ENCODE measurements at regions not wholly inside any gene's neighbourhood (a gene's known extent, or its start where the extent isn't known, plus 50 kb on each side); places are given as distances from the start of the nearest gene placed in this dataset.

DNA sequence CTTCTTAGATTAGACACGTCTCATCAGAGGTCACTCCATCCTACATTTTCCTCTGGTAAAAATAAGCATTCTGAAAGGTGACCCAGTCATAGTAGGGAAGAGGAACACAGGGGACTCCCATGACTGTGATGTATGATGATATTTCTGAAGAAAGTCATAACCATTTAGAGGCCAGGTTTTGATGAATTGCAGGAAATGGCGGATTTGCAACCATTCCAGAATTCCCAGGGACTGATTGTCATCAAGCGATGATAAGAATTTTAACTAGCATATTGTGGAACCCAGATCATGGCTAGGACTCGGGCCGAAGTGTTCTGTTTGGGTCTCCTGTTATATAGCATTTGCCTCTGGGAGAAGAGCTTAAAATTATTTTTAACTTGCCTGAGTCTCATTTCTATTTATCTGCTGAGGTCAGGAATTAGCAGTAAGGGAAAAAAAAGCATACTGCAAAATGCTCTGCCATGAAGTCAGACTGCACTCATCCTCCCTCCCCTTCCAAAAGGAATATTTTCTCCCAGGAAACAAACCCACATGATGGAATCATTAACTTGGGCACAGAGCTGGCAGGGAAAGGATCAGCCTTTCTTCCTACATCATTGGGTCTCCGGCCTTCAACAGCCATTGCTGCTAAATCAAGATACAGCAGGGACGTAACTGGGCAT is 286.7 kb downstream of the HLX start:
- TF ChIP-seq ZC3H10 (CRISPR knock-in tag; IDR thresholded peaks at IDR 0.05) = peak; percentile 85
- TF ChIP-seq, protein P1, sequence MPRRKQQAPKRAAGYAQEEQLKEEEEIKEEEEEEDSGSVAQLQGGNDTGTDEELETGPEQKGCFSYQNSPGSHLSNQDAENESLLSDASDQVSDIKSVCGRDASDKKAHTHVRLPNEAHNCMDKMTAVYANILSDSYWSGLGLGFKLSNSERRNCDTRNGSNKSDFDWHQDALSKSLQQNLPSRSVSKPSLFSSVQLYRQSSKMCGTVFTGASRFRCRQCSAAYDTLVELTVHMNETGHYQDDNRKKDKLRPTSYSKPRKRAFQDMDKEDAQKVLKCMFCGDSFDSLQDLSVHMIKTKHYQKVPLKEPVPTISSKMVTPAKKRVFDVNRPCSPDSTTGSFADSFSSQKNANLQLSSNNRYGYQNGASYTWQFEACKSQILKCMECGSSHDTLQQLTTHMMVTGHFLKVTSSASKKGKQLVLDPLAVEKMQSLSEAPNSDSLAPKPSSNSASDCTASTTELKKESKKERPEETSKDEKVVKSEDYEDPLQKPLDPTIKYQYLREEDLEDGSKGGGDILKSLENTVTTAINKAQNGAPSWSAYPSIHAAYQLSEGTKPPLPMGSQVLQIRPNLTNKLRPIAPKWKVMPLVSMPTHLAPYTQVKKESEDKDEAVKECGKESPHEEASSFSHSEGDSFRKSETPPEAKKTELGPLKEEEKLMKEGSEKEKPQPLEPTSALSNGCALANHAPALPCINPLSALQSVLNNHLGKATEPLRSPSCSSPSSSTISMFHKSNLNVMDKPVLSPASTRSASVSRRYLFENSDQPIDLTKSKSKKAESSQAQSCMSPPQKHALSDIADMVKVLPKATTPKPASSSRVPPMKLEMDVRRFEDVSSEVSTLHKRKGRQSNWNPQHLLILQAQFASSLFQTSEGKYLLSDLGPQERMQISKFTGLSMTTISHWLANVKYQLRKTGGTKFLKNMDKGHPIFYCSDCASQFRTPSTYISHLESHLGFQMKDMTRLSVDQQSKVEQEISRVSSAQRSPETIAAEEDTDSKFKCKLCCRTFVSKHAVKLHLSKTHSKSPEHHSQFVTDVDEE (CRISPR knock-in tag; IDR thresholded peaks at IDR 0.05) = no peak
- no peak for TF ChIP-seq ESRRG (CRISPR knock-in tag; IDR thresholded peaks at IDR 0.05)
- TF ChIP-seq TOX (CRISPR knock-in tag; IDR thresholded peaks at IDR 0.05; ENCODE audit: borderline replicate concordance) = peak; percentile 87
- TF ChIP-seq, protein P2, sequence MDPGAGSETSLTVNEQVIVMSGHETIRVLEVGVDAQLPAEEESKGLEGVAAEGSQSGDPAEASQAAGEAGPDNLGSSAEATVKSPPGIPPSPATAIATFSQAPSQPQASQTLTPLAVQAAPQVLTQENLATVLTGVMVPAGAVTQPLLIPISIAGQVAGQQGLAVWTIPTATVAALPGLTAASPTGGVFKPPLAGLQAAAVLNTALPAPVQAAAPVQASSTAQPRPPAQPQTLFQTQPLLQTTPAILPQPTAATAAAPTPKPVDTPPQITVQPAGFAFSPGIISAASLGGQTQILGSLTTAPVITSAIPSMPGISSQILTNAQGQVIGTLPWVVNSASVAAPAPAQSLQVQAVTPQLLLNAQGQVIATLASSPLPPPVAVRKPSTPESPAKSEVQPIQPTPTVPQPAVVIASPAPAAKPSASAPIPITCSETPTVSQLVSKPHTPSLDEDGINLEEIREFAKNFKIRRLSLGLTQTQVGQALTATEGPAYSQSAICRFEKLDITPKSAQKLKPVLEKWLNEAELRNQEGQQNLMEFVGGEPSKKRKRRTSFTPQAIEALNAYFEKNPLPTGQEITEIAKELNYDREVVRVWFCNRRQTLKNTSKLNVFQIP (CRISPR knock-in tag; IDR thresholded peaks at IDR 0.05; ENCODE audit: borderline replicate concordance, low read depth) = peak; percentile 30; the same call in 1 of the 2 replicates
- TF ChIP-seq TCF4 (CRISPR knock-in tag; IDR thresholded peaks at IDR 0.05; ENCODE audit: borderline replicate concordance) = no peak
- peak; percentile 53; the same call in 1 of the 2 replicates for TF ChIP-seq RARB (CRISPR knock-in tag; IDR thresholded peaks at IDR 0.05)
- peak; percentile 76 for ATAC-seq

DNA sequence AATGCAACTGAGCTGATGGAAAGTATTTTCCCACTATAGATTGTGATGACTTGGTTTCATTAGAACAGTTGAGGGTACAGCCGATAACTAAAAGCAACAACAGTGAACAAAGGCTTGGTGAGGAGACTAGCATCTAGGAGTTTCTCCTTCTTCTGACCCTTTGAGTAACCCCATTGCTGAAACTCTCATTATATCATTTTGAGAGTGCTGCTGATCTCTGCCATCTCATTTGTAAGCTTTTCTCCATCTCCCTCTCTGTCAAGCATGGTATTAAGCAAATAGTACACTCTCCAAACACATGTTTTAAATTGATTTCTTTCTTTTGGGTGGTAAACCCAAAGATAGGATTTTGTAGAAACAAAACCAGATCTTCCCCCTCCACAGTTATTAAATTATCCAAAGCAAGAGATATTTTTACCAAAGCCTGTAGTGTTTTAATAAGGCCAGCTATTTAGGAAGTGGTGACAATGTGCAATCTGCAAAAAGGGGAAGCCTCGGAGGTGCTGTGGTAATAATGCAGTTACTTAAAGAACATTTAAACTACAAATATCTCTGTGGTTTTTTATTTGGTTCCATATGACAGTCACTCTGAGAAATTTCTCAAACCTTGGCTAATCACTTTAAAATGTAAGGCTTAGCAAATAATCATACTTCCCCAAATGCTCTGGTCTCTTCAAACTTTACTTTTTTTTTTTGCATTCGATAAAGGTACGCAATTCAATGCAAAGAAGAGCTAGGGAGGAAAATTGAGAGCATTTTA is 287.5 kb downstream of the HLX start:
- peak; percentile 22 for ATAC-seq
- no peak for TF ChIP-seq TOX (CRISPR knock-in tag; IDR thresholded peaks at IDR 0.05; ENCODE audit: borderline replicate concordance)
- TF ChIP-seq RARB (CRISPR knock-in tag; IDR thresholded peaks at IDR 0.05) = no peak
- no peak for TF ChIP-seq SNAI2 (CRISPR knock-in tag; IDR thresholded peaks at IDR 0.05)
- no peak for TF ChIP-seq GLIS3 (CRISPR knock-in tag; IDR thresholded peaks at IDR 0.05)
- TF ChIP-seq ZFP3 (CRISPR knock-in tag; IDR thresholded peaks at IDR 0.05) = no peak
- TF ChIP-seq, protein P3, sequence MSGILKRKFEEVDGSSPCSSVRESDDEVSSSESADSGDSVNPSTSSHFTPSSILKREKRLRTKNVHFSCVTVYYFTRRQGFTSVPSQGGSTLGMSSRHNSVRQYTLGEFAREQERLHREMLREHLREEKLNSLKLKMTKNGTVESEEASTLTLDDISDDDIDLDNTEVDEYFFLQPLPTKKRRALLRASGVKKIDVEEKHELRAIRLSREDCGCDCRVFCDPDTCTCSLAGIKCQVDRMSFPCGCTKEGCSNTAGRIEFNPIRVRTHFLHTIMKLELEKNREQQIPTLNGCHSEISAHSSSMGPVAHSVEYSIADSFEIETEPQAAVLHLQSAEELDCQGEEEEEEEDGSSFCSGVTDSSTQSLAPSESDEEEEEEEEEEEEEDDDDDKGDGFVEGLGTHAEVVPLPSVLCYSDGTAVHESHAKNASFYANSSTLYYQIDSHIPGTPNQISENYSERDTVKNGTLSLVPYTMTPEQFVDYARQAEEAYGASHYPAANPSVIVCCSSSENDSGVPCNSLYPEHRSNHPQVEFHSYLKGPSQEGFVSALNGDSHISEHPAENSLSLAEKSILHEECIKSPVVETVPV (CRISPR knock-in tag; IDR thresholded peaks at IDR 0.05) = no peak
- TF ChIP-seq ZNF70 (CRISPR knock-in tag; IDR thresholded peaks at IDR 0.05) = no peak
- TF ChIP-seq PPARA (CRISPR knock-in tag; IDR thresholded peaks at IDR 0.05; ENCODE audit: borderline replicate concordance) = no peak
- TF ChIP-seq, protein P2 (CRISPR knock-in tag; IDR thresholded peaks at IDR 0.05; ENCODE audit: borderline replicate concordance, low read depth) = no peak
- TF ChIP-seq ISL1 (CRISPR knock-in tag; IDR thresholded peaks at IDR 0.05) = no peak
- TF ChIP-seq, protein P1 (CRISPR knock-in tag; IDR thresholded peaks at IDR 0.05) = no peak
- TF ChIP-seq ZNF565 (CRISPR knock-in tag; conservative IDR thresholded peaks at IDR 0.05; ENCODE audit: low read depth) = no peak

DNA sequence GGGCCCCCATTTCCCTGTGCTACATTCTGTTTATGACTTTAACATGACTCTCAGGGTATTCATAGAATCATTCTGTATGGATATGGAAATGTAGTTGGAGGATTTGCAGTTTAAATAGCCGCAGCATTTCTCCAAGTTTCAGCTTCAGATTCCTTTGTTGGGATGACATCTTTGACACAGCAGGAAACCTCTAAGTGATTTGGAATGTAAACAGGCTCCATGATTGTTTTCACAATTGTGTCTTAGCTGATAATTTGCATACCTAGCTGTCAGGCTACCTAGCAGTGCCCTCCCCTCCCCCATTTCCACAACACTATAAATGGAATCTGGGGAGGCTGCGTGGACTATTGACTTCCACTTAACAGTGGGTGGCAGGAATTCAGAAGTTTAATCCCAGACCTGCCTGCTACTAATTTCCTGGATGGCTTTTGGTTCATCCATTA is 290.2 kb downstream of the HLX start:
- ATAC-seq = no peak; the same call in 2 of the 3 replicates
- TF ChIP-seq TOX (CRISPR knock-in tag; IDR thresholded peaks at IDR 0.05; ENCODE audit: borderline replicate concordance) (no peak), OSR1 (CRISPR knock-in tag; IDR thresholded peaks at IDR 0.05) (0 out of 2 replicates have a peak, but pooled peaks have one; percentile 24)
